Stimulated activated CD8-positive, alpha-beta memory T cell treated with anti-CD3 and anti-CD28 coated beads, Interleukin-2, amount 100 ng/mL, for 48 hours (primary cell): ENCODE measurements at regions not wholly inside any gene's neighbourhood (a gene's known extent, or its start where the extent isn't known, plus 50 kb on each side); places are given as distances from the start of the nearest gene placed in this dataset.

Source experiments
- DNase-seq, 2 donors: peaks; one replicate each; pipeline ENCODE4 v3.0.0-alpha.2; 2020; ENCODE audit warnings: low read depth in 2 of 2

GRCh38 chr11:80798174-80798573 is 1357.3 kb upstream of the TENM4 start:
- no peak for DNase-seq

- no peak for DNase-seq
Observed at GRCh38 chr11:80783561-80783960, 1342.7 kb upstream of the TENM4 start.

GRCh38 chr11:80782135-80782885 is 1341.5 kb upstream of the TENM4 start:
- DNase-seq, result no peak

GRCh38 chr11:80779905-80780605 is 1339.2 kb upstream of the TENM4 start:
- DNase-seq, result no peak

- DNase-seq, result no peak
Observed at GRCh38 chr11:80778941-80779340, 1338.1 kb upstream of the TENM4 start.

GRCh38 chr11:80778432-80778831 is 1337.6 kb upstream of the TENM4 start:
- DNase-seq, result no peak

GRCh38 chr11:80773919-80774318 is 1333.1 kb upstream of the TENM4 start:
- DNase-seq, result no peak

GRCh38 chr11:80771017-80771416 is 1330.2 kb upstream of the TENM4 start:
- DNase-seq, result no peak

- no peak for DNase-seq
Observed at GRCh38 chr11:80758787-80759186, 1318.0 kb upstream of the TENM4 start.

- no peak for DNase-seq
Observed at GRCh38 chr11:80748207-80748925, 1307.5 kb upstream of the TENM4 start.

GRCh38 chr11:80746300-80746699 is 1305.5 kb upstream of the TENM4 start:
- no peak for DNase-seq

- no peak for DNase-seq
Observed at GRCh38 chr11:80745416-80745815, 1304.6 kb upstream of the TENM4 start.

- no peak for DNase-seq
Observed at GRCh38 chr11:80733790-80734189, 1293.0 kb upstream of the TENM4 start.

- no peak for DNase-seq
Observed at GRCh38 chr11:80733361-80733760, 1292.5 kb upstream of the TENM4 start.

GRCh38 chr11:80727315-80727714 is 1286.5 kb upstream of the TENM4 start:
- no peak for DNase-seq

- no peak for DNase-seq
Observed at GRCh38 chr11:80726236-80726635, 1285.4 kb upstream of the TENM4 start.

GRCh38 chr11:80724366-80724765 is 1283.5 kb upstream of the TENM4 start:
- DNase-seq, result no peak

GRCh38 chr11:80722629-80723028 is 1281.8 kb upstream of the TENM4 start:
- DNase-seq, result no peak

- no peak for DNase-seq
Observed at GRCh38 chr11:80720295-80720694, 1279.5 kb upstream of the TENM4 start.

GRCh38 chr11:80719292-80719646 is 1278.4 kb upstream of the TENM4 start:
- DNase-seq, result no peak

GRCh38 chr11:80718611-80719291 is 1277.9 kb upstream of the TENM4 start:
- DNase-seq, result no peak

GRCh38 chr11:80702264-80702663 is 1261.4 kb upstream of the TENM4 start:
- no peak for DNase-seq
